Activated CD8-positive, alpha-beta memory T cell treated with anti-CD3 and anti-CD28 coated beads for 36 hours (primary cell): ENCODE measurements at regions not wholly inside any gene's neighbourhood (a gene's known extent, or its start where the extent isn't known, plus 50 kb on each side); places are given as distances from the start of the nearest gene placed in this dataset.
"Not testable (repeated sequence)": the region's sequence is repeated elsewhere in the genome, so short reads cannot be mapped to it uniquely, and the experiment has no call there.

Experiments used
- CTCF ChIA-PET: fragments of 350-600 bp; sonication (Branson Sonifier 250); formaldehyde crosslinking; loops from one replicate; lab custom pipeline; 2021; ENCODE audit warnings: antibody characterized with exemption; lab: Charles Lee
- POLR2A ChIA-PET: fragments of 350-600 bp; sonication (Branson Sonifier 250); formaldehyde crosslinking; loops from one replicate; lab custom pipeline; 2021; ENCODE audit warnings: antibody characterized with exemption; lab: Charles Lee

GRCh38 chr12:9417341-9417740, 190.4 kb downstream of the KLRB1 start:
- CTCF ChIA-PET, POLR2A ChIA-PET: not testable (repeated sequence)

GRCh38 chr12:9416346-9416745, 191.4 kb downstream of the KLRB1 start:
- CTCF ChIA-PET, POLR2A ChIA-PET: not testable (repeated sequence)

GRCh38 chr12:9415898-9416297, 191.8 kb downstream of the KLRB1 start:
- POLR2A ChIA-PET, CTCF ChIA-PET: not testable (repeated sequence)

DNA sequence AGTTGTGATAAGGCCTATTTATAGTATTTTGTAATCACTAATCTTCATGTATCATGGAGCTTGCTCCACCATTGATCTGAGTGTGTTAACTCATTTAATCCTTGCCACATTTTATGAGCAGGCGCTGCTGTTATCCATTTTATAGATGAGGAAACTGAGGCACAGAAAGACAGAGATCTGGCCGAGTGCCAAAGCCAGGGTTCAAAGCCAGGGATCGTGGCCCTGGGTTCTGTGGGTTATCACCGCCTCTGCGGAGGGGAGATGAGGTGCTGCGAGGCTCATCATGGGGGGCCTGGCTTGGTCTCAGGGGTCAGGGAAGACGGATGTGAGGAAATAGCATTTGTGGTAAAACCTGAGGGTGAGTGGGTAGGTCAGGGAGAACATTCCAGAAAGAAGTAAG, 193.9 kb downstream of the KLRB1 start:
- POLR2A ChIA-PET, CTCF ChIA-PET: not testable (repeated sequence)

GRCh38 chr12:9412459-9412858, 195.3 kb downstream of the KLRB1 start:
- POLR2A ChIA-PET, CTCF ChIA-PET: not testable (repeated sequence)

GRCh38 chr12:9411616-9412268, 196.0 kb downstream of the KLRB1 start:
- POLR2A ChIA-PET, CTCF ChIA-PET: not testable (repeated sequence)

DNA sequence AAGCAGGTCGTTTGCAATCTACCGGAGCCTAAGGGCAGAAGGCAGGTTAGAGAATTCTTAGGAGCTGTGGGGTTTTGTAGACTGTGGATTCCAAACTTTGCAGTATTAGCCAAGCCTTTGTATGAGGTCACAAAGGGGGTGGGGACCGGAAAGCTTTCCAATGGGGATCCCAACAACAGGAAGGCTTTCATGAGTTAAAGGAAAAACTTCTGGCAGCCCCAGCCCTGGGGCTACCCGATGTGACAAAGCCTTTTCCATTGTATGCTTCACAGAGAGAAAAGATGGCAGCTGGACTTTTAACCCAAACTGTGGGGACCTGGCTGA, 199.2 kb upstream of the PZP start:
- POLR2A ChIA-PET, CTCF ChIA-PET: not testable (repeated sequence)

DNA sequence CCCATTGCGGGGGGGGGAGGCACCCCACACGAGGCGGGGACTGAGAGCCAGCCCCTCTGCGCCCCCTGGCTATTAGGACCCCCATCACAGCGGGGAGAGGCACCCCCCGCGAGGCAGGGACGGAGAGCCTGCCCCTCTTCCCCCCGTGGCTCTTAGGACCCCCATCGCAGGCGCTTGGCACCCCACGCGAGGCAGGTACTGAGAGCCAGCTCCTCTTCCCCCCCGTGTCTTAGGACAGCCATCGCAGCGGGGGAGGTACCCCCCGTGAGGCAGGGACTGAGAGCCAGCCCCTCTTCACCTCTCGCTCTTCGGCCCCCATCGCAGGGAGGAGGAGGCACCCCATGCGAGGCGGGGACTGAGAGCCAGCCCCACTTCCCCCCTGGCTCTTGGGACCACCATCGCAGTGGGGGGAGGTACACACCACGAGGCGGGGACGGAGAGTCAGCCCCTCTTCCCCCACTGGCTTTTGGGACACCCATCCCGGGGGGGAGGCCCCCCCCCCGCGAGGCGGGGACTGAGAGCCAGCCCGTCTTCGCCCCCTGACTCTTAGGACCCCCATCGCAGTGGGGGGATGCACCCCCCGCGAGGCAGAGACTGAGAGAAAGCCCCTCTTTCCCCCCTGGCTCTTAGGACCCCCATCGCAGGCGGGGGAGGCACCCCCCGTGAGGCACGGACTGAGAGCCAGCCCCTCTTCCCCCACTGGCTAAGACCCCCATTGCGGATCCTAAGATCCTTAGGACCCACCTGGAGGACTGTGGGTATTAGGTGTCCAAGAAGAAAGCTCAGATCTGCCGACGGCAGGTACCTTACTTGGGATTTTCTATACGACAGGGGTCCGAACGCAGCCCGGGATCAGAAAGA, 198.6 kb upstream of the PZP start:
- CTCF ChIA-PET, result no interaction called here
- POLR2A ChIA-PET, result no interaction called here

DNA sequence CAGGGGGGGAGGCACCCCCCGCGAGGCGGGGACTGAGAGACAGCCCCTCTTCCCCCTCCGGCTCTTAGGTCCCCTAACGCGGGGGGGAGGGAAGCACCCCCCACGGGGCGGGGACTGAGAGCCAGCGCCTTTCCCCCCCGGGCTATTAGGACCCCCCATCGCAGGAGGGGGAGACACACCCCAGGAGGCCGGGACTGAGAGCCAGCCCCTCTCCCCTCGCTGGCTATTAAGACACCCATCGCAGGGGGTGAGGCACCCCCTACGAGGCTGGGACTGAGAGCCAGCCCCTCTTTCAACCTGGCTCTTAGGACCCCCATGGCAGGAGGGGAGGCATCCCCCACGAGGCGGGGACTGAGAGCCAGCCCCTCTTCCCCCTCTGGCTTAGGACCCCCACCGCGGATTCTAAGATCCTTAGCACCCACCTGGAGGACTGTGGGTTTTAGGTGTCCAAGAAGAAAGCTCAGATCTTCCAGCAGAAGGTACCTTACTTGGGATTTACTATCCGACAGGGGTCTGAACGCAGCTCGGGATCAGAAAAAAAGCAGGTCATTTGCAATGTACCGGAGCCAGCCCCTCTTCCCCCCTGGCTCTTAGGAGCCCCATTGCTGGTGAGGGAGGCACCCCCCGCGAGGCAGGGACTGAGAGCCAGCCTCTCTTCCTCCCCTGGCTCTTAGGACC, 197.8 kb upstream of the PZP start:
- CTCF ChIA-PET, result no interaction called here
- POLR2A ChIA-PET, result no interaction called here

- POLR2A ChIA-PET, result no interaction called here
- CTCF ChIA-PET, result no interaction called here
Observed at GRCh38 chr12:9404469-9405260, 196.5 kb upstream of the PZP start.

DNA sequence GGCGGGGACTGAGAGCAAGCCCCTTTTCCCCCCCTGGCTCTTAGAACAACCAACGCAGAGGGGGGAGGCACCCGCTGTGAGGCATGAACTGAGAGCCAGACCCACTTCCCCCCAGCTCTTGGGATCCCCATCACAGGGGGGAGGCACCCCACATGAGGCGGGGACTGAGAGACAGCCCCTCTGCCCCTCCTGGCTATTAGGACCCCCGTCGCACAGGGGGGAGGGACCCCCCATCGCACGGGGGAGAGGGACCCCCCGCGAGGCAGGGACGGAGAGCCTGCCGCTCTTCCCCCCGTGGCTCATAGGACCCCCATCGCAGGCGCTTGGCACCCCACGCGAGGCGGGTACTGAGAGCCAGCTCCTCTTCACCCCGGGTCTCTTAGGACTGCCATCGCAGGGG, 195.8 kb upstream of the PZP start:
- ChIA-PET CTCF (no interaction called here), POLR2A (no interaction called here)

DNA sequence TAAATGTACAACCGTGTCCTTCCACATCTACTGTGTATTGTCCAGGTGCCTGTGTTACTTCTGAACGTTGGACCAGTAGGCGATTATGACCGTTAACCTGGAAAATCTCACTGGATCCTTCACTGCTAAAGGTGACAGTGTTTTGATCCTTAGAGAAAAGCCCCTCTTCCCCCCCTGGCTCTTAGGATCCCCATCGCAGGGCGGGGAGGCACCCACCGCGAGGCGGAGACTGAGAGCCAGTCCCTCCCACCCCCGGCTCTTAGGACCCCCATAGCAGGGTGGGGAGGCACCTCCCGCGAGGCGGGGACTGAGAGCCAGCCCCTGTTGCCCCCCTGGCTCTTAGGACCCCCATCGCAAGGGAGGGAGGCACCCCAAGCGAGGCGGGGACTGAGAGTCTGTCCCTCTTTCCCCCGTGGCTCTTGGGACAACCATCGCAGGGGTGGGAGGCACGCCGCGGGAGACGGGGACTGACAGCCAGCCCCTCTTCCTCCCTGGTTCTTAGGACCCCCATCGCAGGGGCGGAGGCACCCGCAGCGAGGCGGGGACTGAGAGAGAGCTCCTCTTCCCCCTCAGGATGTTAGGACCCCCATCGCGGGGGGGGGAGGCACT, 194.3 kb upstream of the PZP start:
- POLR2A ChIA-PET, CTCF ChIA-PET: not testable (repeated sequence)

GRCh38 chr12:9396367-9396766, 188.2 kb upstream of the PZP start:
- POLR2A ChIA-PET, CTCF ChIA-PET: not testable (repeated sequence)

- CTCF ChIA-PET, POLR2A ChIA-PET: not testable (repeated sequence)
Observed at GRCh38 chr12:9395220-9395619, 187.0 kb upstream of the PZP start.

DNA sequence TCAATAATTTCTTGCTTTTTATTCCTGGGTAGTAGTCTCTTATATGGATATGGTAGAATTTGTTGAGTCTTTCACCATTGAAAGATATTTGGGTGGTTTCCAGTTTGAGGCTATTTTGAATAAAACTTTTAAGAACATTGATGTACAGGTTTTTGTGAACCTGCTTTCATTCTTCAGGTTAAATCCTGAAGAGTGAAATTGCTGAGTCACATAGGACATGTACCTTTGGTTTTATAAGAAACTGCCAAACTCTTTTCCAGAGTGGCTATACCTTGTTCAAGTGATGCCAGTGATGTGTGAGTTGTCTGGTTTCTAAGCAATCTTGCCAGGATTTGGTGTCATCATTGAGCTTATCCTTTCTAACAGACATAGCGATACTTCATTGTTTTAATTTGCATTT, 184.6 kb upstream of the PZP start:
- POLR2A ChIA-PET, result no interaction called here
- CTCF ChIA-PET, result no interaction called here

GRCh38 chr12:9391815-9392214, 183.6 kb upstream of the PZP start:
- ChIA-PET POLR2A (no interaction called here), CTCF (no interaction called here)

- POLR2A ChIA-PET, result no interaction called here
- CTCF ChIA-PET, result no interaction called here
Observed at GRCh38 chr12:9390761-9391160, 182.6 kb upstream of the PZP start.

DNA sequence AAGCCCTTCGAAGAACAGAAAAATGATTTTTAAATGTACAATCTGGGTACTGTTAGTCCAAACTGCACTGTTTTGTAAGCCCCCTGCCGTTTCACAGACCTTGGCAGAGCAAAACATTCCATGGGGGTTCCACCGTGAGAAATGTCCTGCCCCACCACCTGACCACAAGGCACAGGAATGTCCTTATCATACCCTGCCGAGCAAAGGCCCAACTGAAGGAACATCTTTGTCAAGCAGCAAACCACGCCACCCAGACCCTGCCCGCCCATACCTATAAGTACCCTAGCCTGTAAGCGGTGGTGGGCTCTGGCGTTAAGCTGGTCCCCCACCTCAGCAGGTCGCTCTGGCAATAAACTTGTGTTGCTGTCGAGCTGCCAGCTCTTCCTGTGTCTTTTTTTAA, 181.6 kb upstream of the PZP start:
- ChIA-PET CTCF (no interaction called here), POLR2A (no interaction called here)

DNA sequence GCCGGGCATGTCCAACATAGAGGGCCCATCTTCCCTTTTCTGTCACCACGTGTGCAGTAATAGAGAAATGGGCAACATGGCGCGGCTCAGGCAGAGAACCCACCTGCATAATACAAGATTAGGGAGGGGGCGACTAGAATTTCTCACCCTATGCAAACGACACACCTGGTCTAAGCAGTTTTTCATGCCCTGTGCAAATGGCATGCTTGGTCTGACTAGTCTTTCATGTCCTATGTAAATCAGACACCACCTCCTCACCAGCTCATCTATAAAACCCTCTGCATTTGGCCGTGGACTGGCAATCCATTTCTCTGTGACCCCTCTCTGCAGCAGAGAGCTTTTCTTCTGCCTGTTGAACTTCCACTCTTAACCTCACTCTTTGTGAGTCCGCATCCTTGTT, 180.2 kb upstream of the PZP start:
- POLR2A ChIA-PET, result no interaction called here
- CTCF ChIA-PET, result no interaction called here

GRCh38 chr12:9387450-9387849, 179.3 kb upstream of the PZP start:
- CTCF ChIA-PET, result no interaction called here
- POLR2A ChIA-PET, result no interaction called here
